ENCODE measurements at regions not wholly inside any gene's neighbourhood (a gene's known extent, or its start where the extent isn't known, plus 50 kb on each side); places are given as distances from the start of the nearest gene placed in this dataset.
"Not testable (repeated sequence)": the region's sequence is repeated elsewhere in the genome, so short reads cannot be mapped to it uniquely, and the experiment has no call there.

- DNase-seq (ENCODE audit: low read depth): no peak
- H3K4me3 ChIP-seq (ENCODE audit: low read depth, low read length): no peak overlapping the region
- TF ChIP-seq CTCF (conservative IDR thresholded peaks at IDR 0.05; ENCODE audit: low read depth, low read length): no peak
Measured at GRCh38 chr12:14099994-14100393, 118.6 kb upstream of the GRIN2B start.

- H3K4me3 ChIP-seq (ENCODE audit: low read depth, low read length); DNase-seq (ENCODE audit: low read depth): not testable (repeated sequence)
Measured at GRCh38 chr12:14101556-14101955, 120.2 kb upstream of the GRIN2B start.

- TF ChIP-seq CTCF (conservative IDR thresholded peaks at IDR 0.05; ENCODE audit: low read depth, low read length): peak; percentile 63
- H3K4me3 ChIP-seq (ENCODE audit: low read depth, low read length): no peak overlapping the region
- peak; percentile 6 for DNase-seq (ENCODE audit: low read depth)
Measured at GRCh38 chr12:14111230-14111865, 129.9 kb upstream of the GRIN2B start.

GRCh38 chr12:14113031-14113430 is 131.6 kb upstream of the GRIN2B start:
- TF ChIP-seq CTCF (conservative IDR thresholded peaks at IDR 0.05; ENCODE audit: low read depth, low read length): no peak
- DNase-seq (ENCODE audit: low read depth): no peak
- H3K4me3 ChIP-seq (ENCODE audit: low read depth, low read length): no peak overlapping the region

- H3K4me3 ChIP-seq (ENCODE audit: low read depth, low read length): no peak overlapping the region
- no peak for TF ChIP-seq CTCF (conservative IDR thresholded peaks at IDR 0.05; ENCODE audit: low read depth, low read length)
- no peak for DNase-seq (ENCODE audit: low read depth)
Measured at GRCh38 chr12:14126692-14127091, 145.3 kb upstream of the GRIN2B start.

- no peak for DNase-seq (ENCODE audit: low read depth)
- no peak overlapping the region for H3K4me3 ChIP-seq (ENCODE audit: low read depth, low read length)
- TF ChIP-seq CTCF (conservative IDR thresholded peaks at IDR 0.05; ENCODE audit: low read depth, low read length): no peak
Measured at GRCh38 chr12:14129611-14130195, 148.3 kb upstream of the GRIN2B start.

GRCh38 chr12:14135996-14136395 is 154.6 kb upstream of the GRIN2B start:
- TF ChIP-seq CTCF (conservative IDR thresholded peaks at IDR 0.05; ENCODE audit: low read depth, low read length): no peak
- peak; percentile 3 for DNase-seq (ENCODE audit: low read depth)
- no peak overlapping the region for H3K4me3 ChIP-seq (ENCODE audit: low read depth, low read length)
